NCI-H2107 treated with DMSO at 0.1 percent for 48 hours (cell line): ENCODE measurements at regions not wholly inside any gene's neighbourhood (a gene's known extent, or its start where the extent isn't known, plus 50 kb on each side); places are given as distances from the start of the nearest gene placed in this dataset.
"Not testable (repeated sequence)": the region's sequence is repeated elsewhere in the genome, so short reads cannot be mapped to it uniquely, and the experiment has no call there.

Experiments used
- DNase-seq: peaks from one replicate; lab custom pipeline; 2025; ENCODE audit not compliant: unreplicated experiment; lab: John Stamatoyannopoulos, UW

- DNase-seq = no peak
Observed at GRCh38 chr16:66030036-66030435, 336.5 kb upstream of the CDH5 start.

GRCh38 chr16:66028510-66029216 is 337.8 kb upstream of the CDH5 start:
- no peak for DNase-seq

- DNase-seq = no peak
Observed at GRCh38 chr16:66026787-66027330, 339.6 kb upstream of the CDH5 start.

- no peak for DNase-seq
Observed at GRCh38 chr16:66026211-66026610, 340.3 kb upstream of the CDH5 start.

- DNase-seq = no peak
Observed at GRCh38 chr16:66025751-66026150, 340.7 kb upstream of the CDH5 start.

- not testable (repeated sequence) for DNase-seq
Observed at GRCh38 chr16:66024567-66024966, 341.9 kb upstream of the CDH5 start.

- DNase-seq = no peak
Observed at GRCh38 chr16:66023481-66023880, 343.0 kb upstream of the CDH5 start.

GRCh38 chr16:66020642-66021041 is 345.8 kb upstream of the CDH5 start:
- no peak for DNase-seq

- no peak for DNase-seq
Observed at GRCh38 chr16:66020046-66020445, 346.4 kb upstream of the CDH5 start.

GRCh38 chr16:66019502-66019901 is 347.0 kb upstream of the CDH5 start:
- DNase-seq = not testable (repeated sequence)

- no peak for DNase-seq
Observed at GRCh38 chr16:66014221-66014620, 352.3 kb upstream of the CDH5 start.

GRCh38 chr16:66013486-66013885 is 353.0 kb upstream of the CDH5 start:
- DNase-seq = no peak

- DNase-seq = no peak
Observed at GRCh38 chr16:66008136-66008535, 358.4 kb upstream of the CDH5 start.

GRCh38 chr16:66007717-66008116 is 358.8 kb upstream of the CDH5 start:
- DNase-seq = no peak

- DNase-seq = no peak
Observed at GRCh38 chr16:66006485-66006884, 360.0 kb upstream of the CDH5 start.

- no peak for DNase-seq
Observed at GRCh38 chr16:66004699-66005098, 361.8 kb upstream of the CDH5 start.

GRCh38 chr16:66003201-66003600 is 363.3 kb upstream of the CDH5 start:
- DNase-seq = no peak

- no peak for DNase-seq
Observed at GRCh38 chr16:66002601-66003000, 363.9 kb upstream of the CDH5 start.

- no peak for DNase-seq
Observed at GRCh38 chr16:66001432-66001831, 365.1 kb upstream of the CDH5 start.

GRCh38 chr16:65998443-65998842 is 368.0 kb upstream of the CDH5 start:
- no peak for DNase-seq

- DNase-seq = no peak
Observed at GRCh38 chr16:65994291-65994690, 372.2 kb upstream of the CDH5 start.

- no peak for DNase-seq
Observed at GRCh38 chr16:65991149-65991701, 375.3 kb upstream of the CDH5 start.
